Fibroblast of lung (primary cell): ENCODE measurements at regions not wholly inside any gene's neighbourhood (a gene's known extent, or its start where the extent isn't known, plus 50 kb on each side); places are given as distances from the start of the nearest gene placed in this dataset.
A peak's percentile ranks its signal among the peaks of the same experiment; 100 is the strongest.

ENCODE experiments used
- DNase-seq, 2 donors: peaks; one replicate each; pipeline versions ENCODE4 v3.0.0 to v3.0.0-alpha.2; 2010; ENCODE audit warnings: low read depth in 2 of 2
- H2AFZ ChIP-seq: 2 replicates; pipeline ENCODE4 v1.5.1; 2012; ENCODE audit warnings: low read length, control low read depth, inconsistent platforms
- H3K27ac ChIP-seq: 2 replicates; pipeline ENCODE4 v1.5.1; 2011; ENCODE audit warnings: low read length, control low read depth; ENCODE audit not compliant: insufficient read depth
- H3K27me3 ChIP-seq: 2 replicates; pipeline ENCODE4 v1.5.1; 2011; ENCODE audit warnings: mild to moderate bottlenecking, low read length; ENCODE audit not compliant: control insufficient read depth, insufficient read depth
- H3K36me3 ChIP-seq: 2 replicates; pipeline ENCODE4 v1.5.1; 2011; ENCODE audit warnings: low read length; ENCODE audit not compliant: control insufficient read depth, insufficient read depth
- H3K4me1 ChIP-seq: 2 replicates; pipeline ENCODE4 v1.5.1; 2011; ENCODE audit warnings: low read length; ENCODE audit not compliant: control insufficient read depth, insufficient read depth; ENCODE audit errors: extremely low read depth
- H3K4me2 ChIP-seq: 2 replicates; pipeline ENCODE4 v1.5.1; 2011; ENCODE audit warnings: low read length, control low read depth; ENCODE audit not compliant: insufficient read depth; ENCODE audit errors: extremely low read depth
- H3K4me3 ChIP-seq, 4 experiments: fragments of 200-600 bp in 1 of 4; sonication (generic) in 1 of 4; replicated peaks in 1 of 4; 2 replicates each; pipeline ENCODE4 v1.5.1; 2011 to 2016; ENCODE audit warnings: low read length in 4 of 4, low read depth in 3 of 4, mild to moderate bottlenecking in 3 of 4, control low read depth in 2 of 4, inconsistent platforms in 1 of 4, mixed read lengths in 1 of 4; ENCODE audit not compliant: insufficient read depth in 1 of 4; ENCODE audit errors: control extremely low read depth in 1 of 4
- H3K79me2 ChIP-seq: 2 replicates; pipeline ENCODE4 v1.5.1; 2012; ENCODE audit warnings: mild to moderate bottlenecking, low read length, inconsistent platforms; ENCODE audit not compliant: control insufficient read depth, insufficient read depth
- H3K9ac ChIP-seq: 2 replicates; pipeline ENCODE4 v1.5.1; 2011; ENCODE audit warnings: mild to moderate bottlenecking, low read length, control low read depth; ENCODE audit not compliant: insufficient read depth
- H3K9me3 ChIP-seq: 2 replicates; pipeline ENCODE4 v1.5.1; 2012; ENCODE audit warnings: low read depth, low read length; ENCODE audit not compliant: control insufficient read depth, insufficient read depth
- H4K20me1 ChIP-seq: 2 replicates; pipeline ENCODE4 v1.5.1; 2011; ENCODE audit warnings: low read length; ENCODE audit not compliant: control insufficient read depth, insufficient read depth; ENCODE audit errors: extremely low read depth
- EZH2 ChIP-seq: IDR thresholded peaks from 2 replicates; pipeline ENCODE4 v1.5.1; 2012; ENCODE audit warnings: low read length, control low read depth, mild to moderate bottlenecking; ENCODE audit errors: missing control alignments
- TF ChIP-seq, protein P1 (sequence below), 2 donors: IDR thresholded peaks in 1 of 2; conservative IDR thresholded peaks in 1 of 2; 1 replicate in 1 of 2; 2 replicates in 1 of 2; pipeline ENCODE4 v1.5.1; 2011 to 2012; ENCODE audit warnings: low read length in 2 of 2, control low read depth in 1 of 2, inconsistent platforms in 1 of 2, low read depth in 1 of 2, mild to moderate bottlenecking in 1 of 2

DNA sequence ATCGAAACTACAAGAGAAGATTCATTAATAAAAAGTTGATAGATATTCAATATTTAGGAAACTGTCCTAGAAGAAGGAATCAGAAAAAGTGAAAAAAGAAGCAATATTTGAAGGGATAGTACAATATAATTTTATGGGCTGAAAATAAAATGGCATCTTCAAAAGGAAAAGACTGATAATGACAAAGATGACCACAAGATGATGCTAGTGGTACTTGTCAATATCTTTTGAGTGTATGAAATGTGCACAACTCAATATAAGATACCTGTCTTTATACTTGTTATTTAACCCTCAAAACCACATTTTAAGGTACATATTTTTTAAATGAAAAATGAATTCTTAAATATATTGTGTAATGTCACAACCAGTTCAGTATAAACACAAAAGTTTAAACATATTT lies 1059.6 kb upstream of the RAG2 start:
- Histone ChIP-seq H3K4me3 (no peak overlapping the region), H3K9ac (no peak overlapping the region), H4K20me1 (no peaks in the 10 kb centered on the region), H3K4me1 (no peaks in the 10 kb centered on the region), H3K9me3 (no peaks in the 10 kb centered on the region), H3K79me2 (no peaks in the 10 kb centered on the region), H3K36me3 (no peaks in the 10 kb centered on the region), H3K27me3 (no peaks in the 10 kb centered on the region), H2AFZ (no peak overlapping the region), H3K27ac (no peak overlapping the region), H3K4me2 (no peak overlapping the region)
- TF ChIP-seq, protein P1, sequence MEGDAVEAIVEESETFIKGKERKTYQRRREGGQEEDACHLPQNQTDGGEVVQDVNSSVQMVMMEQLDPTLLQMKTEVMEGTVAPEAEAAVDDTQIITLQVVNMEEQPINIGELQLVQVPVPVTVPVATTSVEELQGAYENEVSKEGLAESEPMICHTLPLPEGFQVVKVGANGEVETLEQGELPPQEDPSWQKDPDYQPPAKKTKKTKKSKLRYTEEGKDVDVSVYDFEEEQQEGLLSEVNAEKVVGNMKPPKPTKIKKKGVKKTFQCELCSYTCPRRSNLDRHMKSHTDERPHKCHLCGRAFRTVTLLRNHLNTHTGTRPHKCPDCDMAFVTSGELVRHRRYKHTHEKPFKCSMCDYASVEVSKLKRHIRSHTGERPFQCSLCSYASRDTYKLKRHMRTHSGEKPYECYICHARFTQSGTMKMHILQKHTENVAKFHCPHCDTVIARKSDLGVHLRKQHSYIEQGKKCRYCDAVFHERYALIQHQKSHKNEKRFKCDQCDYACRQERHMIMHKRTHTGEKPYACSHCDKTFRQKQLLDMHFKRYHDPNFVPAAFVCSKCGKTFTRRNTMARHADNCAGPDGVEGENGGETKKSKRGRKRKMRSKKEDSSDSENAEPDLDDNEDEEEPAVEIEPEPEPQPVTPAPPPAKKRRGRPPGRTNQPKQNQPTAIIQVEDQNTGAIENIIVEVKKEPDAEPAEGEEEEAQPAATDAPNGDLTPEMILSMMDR (conservative IDR thresholded peaks at IDR 0.05 in 1 of 2, IDR thresholded peaks at IDR 0.05 in 1 of 2; ENCODE audit: low read depth in 1 of 2, low read length in 2 of 2) = peak in 1 of 2 donors; percentile 45
- TF ChIP-seq EZH2 = no peak
- DNase-seq = peak; percentile 34 to 47

DNA sequence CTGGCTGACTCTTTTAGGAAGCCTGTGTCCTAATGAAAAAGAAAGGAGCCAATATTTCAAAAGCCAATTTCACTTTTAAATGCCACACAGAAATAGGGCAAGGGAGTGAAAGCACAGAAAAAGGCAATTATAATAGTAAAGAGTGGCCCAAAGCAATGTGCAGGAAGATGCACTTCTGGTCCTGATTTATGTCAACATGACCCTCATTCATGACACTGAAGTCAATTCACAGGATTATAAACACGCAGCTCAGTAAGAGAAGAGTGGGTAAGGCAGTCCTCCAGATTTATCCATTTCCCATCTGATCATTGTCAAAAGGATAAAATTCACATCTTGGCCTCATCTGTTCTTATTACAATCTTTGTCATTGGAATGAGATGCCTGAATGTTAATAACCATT lies 1049.7 kb upstream of the RAG2 start:
- Histone ChIP-seq H3K4me1 (no peaks in the 10 kb centered on the region), H3K4me2 (no peak overlapping the region), H3K4me3 (no peak overlapping the region), H3K79me2 (no peaks in the 10 kb centered on the region), H3K27me3 (no peaks in the 10 kb centered on the region), H3K27ac (no peak overlapping the region), H3K36me3 (no peaks in the 10 kb centered on the region), H2AFZ (no peak overlapping the region), H3K9me3 (no peaks in the 10 kb centered on the region), H3K9ac (no peak overlapping the region), H4K20me1 (no peaks in the 10 kb centered on the region)
- no peak for DNase-seq
- no peak for TF ChIP-seq EZH2
- TF ChIP-seq, protein P1 (conservative IDR thresholded peaks at IDR 0.05 in 1 of 2, IDR thresholded peaks at IDR 0.05 in 1 of 2; ENCODE audit: low read depth in 1 of 2, low read length in 2 of 2) = no peak

DNA sequence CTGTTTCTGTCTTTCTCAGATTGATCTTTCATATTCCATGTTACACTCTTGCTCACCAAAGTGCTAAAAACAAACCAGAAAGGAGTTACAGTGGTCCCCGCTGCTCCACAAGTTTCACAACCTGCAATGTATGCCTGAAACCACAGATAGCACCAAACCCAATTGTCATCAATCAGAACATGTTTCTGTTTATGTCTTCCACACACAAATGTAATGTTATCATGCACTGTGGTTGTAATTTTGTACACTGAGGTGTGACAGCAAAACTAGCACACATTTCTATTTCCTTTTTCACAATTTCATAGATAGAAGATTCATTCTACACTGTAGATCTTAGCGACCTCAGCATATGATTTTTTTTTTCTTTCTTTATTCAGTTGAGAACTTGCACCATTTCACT lies 1045.9 kb upstream of the RAG2 start:
- H2AFZ ChIP-seq = no peak overlapping the region
- H3K79me2 ChIP-seq = no peaks in the 10 kb centered on the region
- H4K20me1 ChIP-seq = no peaks in the 10 kb centered on the region
- H3K4me2 ChIP-seq = no peak overlapping the region
- no peaks in the 10 kb centered on the region for H3K9me3 ChIP-seq
- no peaks in the 10 kb centered on the region for H3K36me3 ChIP-seq
- H3K27me3 ChIP-seq = no peaks in the 10 kb centered on the region
- no peak overlapping the region for H3K27ac ChIP-seq
- no peak overlapping the region for H3K4me3 ChIP-seq
- TF ChIP-seq, protein P1 (conservative IDR thresholded peaks at IDR 0.05 in 1 of 2, IDR thresholded peaks at IDR 0.05 in 1 of 2; ENCODE audit: low read depth in 1 of 2, low read length in 2 of 2) = no peak
- no peak for TF ChIP-seq EZH2
- H3K9ac ChIP-seq = no peak overlapping the region
- no peaks in the 10 kb centered on the region for H3K4me1 ChIP-seq
- DNase-seq = no peak
